GM19023 (cell line): ENCODE measurements at regions not wholly inside any gene's neighbourhood (a gene's known extent, or its start where the extent isn't known, plus 50 kb on each side); places are given as distances from the start of the nearest gene placed in this dataset.
"Not testable (repeated sequence)": the region's sequence is repeated elsewhere in the genome, so short reads cannot be mapped to it uniquely, and the experiment has no call there.

Experiments
- ATAC-seq: cut with Tn5 transposase; IDR thresholded peaks from one replicate; pipeline ENCODE4 v1.9.1; 2021; ENCODE audit warnings: mild to moderate bottlenecking, moderate library complexity; ENCODE audit not compliant: unreplicated experiment

DNA sequence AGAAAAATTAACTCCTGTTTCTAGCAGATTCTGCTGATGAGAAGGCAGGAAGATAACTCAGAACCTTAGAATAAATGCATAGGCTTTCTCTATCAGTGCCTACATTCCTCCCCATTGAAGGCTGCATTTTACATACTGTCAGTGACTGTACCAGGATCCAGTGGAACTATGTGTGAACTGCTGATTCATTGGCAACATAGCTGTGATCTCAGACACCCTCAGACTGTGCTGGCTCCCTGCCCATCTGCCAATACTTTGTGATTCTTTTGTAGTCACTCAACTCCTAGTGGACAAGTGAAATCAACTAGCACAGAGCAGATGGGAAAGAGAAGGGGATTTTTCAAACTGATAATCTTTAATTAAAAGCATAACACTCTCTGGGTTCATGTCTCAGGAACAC lies 375.8 kb downstream of the MDFIC start:
- ATAC-seq: no peak

DNA sequence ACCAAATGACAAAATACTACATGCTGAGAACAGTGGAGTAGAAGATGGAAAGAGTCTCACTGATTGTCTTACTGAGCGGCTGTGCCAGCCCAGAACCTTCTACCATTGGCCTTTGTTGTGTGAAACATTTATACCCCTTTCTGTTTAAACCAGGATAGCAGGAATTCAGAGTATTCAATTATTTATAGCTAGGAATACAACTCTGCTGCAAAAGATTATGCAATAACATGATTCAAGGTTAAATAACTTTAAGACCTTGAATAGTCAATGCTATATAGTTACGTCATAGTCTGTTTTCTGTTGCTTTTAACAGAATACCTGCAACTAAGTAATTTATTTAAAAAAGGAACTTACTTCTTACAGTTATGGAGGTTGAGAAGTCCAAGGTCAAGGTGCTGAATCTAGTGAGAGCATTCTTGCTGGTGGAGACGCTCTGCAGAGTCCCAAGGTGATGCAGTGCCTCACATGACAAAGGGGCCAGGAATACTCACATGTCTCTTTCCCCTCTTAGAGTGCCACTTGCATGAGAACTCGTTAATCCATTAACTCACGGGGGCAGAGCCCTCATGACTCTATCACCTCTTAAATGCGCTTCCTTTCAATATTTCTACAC lies 371.8 kb downstream of the MDFIC start:
- ATAC-seq: no peak

DNA sequence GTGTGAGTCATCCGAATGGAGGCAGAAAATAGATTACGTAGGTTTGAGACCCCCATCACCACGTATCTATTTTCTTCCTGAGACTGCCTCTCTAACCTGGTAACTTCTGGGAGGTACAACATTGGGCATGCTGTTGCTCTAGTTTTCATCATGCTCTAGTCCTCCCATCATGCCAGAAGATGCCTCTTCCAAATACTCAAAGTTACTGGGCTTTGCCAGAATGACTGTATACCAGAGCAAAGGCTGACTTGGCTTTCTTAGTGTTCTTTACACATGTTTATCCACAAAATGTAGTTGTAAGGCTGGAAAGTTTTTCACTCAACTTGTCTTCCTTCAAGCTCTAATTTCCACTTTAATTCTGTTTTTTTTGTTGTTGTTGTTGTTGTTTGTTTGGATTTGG lies 370.5 kb downstream of the MDFIC start:
- no peak for ATAC-seq

DNA sequence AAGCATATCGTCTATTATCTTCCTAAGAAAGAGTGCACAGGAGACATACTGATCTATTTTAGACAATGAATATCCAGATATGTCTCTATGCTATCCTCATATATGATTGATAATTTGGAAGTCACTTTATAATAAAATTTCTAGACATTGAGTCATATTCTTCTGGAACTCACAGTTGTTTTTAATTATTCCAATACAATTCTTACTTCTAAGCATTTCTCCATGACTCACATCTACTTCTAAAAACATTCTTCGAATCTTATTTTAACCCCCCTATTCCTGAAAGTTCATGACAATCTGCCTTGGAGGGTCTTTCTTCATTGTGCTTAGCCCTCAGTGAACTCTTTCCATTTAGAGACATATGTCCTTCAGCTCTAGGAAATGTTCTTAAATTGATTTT lies 368.1 kb downstream of the MDFIC start:
- ATAC-seq: no peak

DNA sequence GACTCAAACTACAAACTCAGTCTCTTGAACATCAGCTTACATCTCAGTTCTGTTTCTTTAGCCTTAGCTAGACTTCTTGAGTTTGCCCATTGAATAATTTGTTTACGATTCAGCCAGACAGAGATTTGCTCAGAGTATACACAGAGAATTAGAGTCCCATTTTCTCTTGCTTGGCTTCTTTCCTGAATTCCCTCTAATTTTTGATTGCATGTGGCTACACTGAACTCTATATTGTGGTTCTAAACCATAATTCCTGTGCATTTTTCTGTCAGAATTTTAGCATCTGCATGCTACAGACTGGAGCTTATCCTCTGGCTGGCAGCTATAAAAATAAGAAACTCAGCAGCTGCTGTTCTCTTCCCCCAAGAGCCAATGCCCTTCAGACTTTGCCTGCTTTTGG lies 354.9 kb downstream of the MDFIC start:
- ATAC-seq: no peak

GRCh38 chr7:115273855-115274254 lies 352.0 kb downstream of the MDFIC start:
- not testable (repeated sequence) for ATAC-seq

- no peak for ATAC-seq
Measured at GRCh38 chr7:115273139-115273772, 351.4 kb downstream of the MDFIC start.

DNA sequence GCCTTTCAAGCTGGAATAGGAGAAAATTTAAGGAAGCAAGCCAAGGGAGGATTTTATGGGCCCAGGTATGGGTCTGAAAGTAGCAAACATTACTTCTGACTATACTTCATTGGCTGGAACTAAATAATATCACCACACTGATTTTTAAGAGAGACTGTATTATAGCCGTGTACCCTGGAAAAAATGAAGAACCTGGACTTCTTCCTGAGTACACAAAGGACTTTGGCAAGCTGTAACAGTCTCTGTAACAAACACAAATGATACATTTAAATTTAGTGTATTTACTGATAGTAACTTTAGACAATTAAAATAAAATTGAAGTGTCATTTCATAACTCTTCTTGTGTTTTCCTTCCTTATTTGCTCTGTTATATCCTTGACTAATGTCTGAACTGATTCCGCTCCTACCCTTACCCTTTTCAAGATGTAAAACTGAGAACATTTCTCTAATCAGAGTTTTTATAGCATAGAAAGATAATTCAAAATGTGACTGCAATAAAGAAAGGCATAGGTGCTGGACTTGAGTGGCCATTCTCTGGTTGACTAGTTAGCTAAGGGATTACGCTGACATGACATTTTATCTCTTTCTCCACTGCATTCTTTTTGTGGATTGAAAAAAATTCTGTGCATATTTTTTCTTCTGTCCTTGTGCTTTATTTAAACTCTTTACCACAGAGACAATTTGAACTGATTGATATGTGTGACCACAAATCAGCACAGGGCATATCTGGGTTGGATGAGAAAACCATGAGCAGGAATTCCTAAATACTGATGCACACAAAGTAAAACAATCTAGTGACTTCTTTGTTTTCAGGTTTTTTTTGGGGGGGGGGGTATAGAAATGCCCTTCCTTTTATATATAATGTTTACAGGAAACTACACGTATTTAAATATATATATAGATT lies 349.7 kb downstream of the MDFIC start:
- ATAC-seq: no peak

- ATAC-seq: no peak
Measured at GRCh38 chr7:115269486-115269885, 347.6 kb downstream of the MDFIC start.

- ATAC-seq: no peak
Measured at GRCh38 chr7:115267503-115267902, 345.6 kb downstream of the MDFIC start.

DNA sequence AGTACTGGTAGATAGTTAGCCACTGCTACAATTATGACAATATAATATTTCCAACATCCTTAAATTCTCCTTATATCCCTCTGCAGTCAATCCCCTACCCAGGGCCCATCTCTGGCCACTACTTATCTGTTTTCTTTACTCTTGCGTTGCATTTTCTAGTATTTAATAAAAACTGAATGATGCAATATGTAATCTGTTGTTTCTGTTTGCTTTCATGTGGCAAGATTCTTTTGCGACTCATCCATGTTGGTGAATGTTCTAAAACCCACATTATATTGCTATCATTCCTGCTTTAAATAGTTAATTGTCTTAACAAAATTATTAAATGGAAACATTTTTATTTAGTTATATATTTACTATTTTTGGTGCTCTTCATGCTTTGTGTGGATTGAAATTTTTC lies 338.5 kb downstream of the MDFIC start:
- no peak for ATAC-seq

DNA sequence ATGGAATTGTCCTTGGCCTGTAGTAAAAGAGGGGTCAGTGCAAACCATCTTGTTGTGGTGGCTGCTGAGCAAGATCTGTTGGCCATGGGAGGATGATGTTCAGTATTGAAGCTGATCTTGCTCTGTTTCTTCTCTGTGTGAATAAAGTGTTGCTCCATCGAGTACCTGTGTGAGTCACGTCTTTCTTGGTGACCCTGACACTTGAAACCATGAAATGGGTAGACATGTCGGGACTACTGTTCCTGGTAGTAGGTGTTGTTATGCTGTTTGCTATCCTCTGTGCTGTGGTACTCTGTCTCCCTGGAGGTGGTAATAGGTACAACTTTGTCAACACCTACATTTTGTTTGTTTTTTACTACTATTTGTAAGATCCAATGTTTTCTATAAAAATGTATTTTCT lies 330.6 kb downstream of the MDFIC start:
- no peak for ATAC-seq

DNA sequence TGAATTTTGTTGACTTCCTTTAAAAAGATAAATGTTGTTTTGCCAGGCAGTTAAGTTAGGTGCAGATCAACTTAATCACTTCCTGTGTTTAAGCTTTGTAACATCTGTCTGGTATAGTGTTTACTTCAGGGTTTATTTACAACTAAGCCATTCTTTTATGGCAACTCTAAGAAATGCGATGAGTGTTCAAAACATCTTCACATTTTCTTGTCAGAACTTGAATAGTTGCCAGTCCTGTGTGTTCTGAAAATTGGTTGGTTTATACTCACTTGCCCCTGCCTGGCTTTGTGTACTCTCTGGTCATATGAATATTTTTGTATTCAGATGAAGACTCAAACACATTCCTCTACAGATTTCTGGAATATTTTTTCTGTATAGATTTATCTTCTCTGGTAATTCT lies 327.2 kb downstream of the MDFIC start:
- ATAC-seq: no peak

DNA sequence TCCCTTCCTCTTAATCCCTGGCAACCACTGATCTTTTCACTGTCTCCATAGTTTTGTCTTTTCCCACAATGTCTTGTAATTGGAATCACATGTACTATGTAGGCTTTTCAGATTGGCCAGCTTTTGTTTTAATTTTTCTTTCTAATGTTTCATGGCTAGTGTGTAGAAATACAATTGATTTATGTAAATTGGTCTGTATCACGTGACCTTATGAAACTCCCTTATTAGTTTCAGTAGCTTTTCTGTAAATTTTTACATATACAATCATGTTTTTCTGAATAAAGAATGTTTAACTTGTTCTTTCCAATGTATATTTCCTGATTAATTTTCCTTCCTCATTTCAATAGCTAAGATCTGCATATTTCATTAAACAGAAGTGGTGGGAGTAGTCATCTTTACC lies 319.3 kb downstream of the MDFIC start:
- no peak for ATAC-seq

GRCh38 chr7:115240242-115240641 lies 318.3 kb downstream of the MDFIC start:
- ATAC-seq: no peak

DNA sequence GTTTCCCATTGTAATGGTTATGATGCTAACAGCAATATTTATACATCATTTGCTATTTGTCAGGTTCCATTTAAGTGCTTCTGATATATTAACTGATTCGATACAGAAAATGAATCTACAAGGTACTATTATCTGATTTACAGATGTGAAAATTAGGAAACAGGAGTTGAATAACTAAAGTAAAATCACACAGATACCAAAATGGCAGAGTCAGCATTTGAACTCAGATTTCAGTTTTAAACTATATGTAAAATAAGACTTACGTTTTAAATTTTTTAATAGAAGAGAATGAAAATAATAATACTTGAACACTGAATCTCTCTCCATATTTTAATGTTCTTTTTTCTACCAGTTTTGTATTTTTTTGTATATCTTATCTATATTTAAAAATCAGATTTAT lies 313.2 kb downstream of the MDFIC start:
- ATAC-seq: no peak

GRCh38 chr7:115233809-115234208 lies 311.9 kb downstream of the MDFIC start:
- no peak for ATAC-seq

DNA sequence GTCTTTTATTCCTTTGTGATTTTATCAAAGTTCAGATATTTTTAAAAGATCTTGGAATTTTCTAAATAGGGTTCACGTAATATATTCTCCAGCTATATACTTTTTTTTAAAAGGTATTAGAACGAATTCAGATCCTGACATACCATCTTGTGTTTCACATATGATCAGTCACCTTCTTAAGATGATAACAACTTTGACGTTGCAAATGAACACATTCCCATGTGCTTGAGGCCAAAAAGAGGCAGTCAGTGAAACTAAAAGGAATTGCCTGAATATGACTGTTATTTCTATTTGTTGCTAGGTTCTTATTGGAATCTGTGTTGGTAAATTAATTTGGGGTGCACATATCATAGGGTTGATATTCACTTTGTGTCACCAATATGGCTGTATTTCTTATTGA lies 310.1 kb downstream of the MDFIC start:
- ATAC-seq: no peak

GRCh38 chr7:115230882-115231571 lies 309.1 kb downstream of the MDFIC start:
- ATAC-seq: no peak

GRCh38 chr7:115229401-115230105 lies 307.7 kb downstream of the MDFIC start:
- no peak for ATAC-seq
